IPS-NIHi7 (cell line): ENCODE measurements at regions not wholly inside any gene's neighbourhood (a gene's known extent, or its start where the extent isn't known, plus 50 kb on each side); places are given as distances from the start of the nearest gene placed in this dataset.
"Not testable (repeated sequence)": the region's sequence is repeated elsewhere in the genome, so short reads cannot be mapped to it uniquely, and the experiment has no call there.

Experiments used
- DNase-seq: peaks from one replicate; pipeline ENCODE4 v3.0.0; 2012; ENCODE audit warnings: mixed read lengths; ENCODE audit errors: extremely low spot score

DNA sequence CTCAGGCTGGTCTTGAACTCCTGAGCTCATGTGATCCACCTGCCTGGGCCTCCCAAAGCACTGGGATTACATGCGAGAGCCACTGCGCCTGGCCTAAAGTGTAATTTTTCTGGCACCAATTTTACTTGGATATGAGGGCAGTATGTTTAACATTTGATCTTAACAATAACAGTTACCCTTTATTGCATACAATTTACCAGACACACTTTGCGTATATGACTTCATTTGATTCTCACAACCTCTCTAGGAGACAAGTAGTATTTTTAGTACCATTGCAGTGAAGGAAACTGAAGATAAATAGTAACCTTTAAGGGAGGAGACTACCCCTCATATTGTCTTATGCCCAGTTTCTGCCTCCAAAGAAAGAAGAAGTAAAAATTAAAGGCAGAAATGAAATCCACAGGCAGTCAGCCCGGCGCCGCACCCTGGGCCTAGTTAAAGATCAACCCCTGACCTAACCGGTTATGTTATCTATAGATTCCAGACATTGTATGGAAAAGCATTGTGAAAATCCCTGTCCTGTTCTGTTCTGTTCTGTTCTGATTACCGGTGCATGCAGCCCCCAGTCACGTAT, 54.0 kb downstream of the CYP26A1 start:
- not testable (repeated sequence) for DNase-seq

DNA sequence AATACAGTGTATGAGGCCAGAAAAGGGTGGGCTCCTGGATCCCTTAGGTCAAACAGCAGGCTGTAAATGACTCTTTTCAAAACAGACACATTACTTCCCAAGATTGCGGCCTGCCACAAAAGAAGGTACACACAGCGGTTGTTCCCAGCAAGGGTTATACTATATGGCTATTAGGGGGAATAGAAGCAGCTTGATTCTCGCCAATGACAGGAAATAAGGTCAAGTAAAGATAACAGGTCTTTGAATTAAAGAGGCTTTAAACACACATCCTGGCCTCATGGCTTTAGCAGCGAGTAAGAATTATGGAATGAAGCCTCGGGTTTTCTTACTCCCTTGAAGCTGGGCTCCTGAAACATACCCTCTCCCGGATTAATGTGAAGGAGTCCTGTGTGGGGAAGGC, 58.3 kb downstream of the CYP26A1 start:
- DNase-seq, result no peak

DNA sequence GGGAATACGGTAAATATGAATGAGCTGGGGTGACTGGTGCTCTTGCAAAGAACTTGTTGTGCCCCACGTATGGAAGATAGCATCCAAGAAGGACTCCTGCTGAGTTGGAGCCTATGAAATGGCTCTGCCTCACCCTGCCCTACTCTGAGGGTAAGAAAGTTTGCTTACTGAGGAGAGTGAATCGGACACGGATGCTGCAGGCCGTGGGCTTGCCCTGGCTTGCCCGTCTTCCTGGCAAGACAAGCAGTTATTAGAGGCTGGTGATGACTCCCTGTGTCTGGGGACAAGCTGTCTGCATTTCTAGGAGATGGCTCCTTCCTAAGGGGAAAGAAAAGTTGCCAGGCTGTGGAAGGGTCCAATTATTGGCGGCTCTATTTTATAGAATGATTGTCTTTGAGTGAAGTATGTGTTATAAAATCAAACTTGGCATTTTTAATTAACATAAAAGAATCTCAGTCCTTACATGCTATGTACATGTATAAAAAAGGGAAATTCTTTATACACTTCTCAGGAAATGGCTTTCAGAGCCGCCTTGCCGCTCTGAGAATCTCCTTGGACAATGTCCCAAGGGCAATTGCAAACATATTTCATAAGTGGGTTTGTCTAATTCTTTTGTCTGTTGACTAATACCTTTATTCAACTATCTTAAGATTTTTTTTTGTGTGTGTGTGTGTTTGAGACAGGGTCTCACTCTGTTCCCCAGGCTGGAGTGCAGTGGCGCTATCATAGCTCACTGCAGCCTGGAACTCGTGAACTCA, 64.6 kb downstream of the CYP26A1 start:
- DNase-seq, result no peak

- DNase-seq, result no peak
These were observed 65.5 kb downstream of the CYP26A1 start for GRCh38 chr10:93139059-93139655.

- no peak for DNase-seq
These were observed 68.8 kb downstream of the CYP26A1 start for GRCh38 chr10:93142534-93142933.

DNA sequence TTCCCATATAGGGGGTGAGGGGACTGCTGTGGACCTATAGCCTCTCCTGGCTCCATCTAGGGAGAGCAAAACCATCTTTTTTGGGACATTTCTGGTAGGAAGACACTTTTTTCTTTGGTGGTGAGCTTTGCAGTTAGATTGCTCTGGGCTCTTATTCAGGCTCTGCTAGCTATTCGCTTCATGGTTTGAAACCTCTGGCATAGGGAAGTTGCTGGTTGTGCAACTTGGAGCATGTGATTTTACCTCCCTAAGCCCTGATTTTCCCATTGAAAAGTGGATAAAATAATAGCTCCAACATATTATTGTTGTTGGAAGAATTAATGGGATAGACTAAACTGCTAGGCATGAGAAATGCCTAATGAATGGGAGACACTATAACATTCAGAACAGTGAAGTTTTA, 69.6 kb downstream of the CYP26A1 start:
- no peak for DNase-seq

- no peak for DNase-seq
These were observed 72.6 kb downstream of the CYP26A1 start for GRCh38 chr10:93146336-93146735.

DNA sequence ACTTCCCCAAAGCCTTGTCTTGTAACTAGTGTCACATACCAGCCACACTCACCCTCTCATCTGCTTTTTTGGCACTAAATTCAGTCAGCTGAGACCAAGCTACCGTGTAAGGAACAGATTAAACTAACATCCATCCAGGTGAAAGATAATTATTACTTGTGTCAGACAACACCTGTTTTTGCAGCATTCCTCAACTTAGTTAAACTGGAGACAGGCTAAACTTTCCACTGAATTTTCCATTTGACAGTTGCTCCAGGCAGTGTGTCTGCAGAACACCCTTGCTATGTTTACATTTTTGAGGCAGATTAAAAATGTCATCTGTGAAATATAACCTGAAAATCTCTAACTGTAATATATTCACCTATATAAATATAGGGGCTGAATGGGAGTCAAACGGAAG, 73.6 kb downstream of the CYP26A1 start:
- DNase-seq, result no peak

- no peak for DNase-seq
These were observed 74.8 kb downstream of the CYP26A1 start for GRCh38 chr10:93148476-93148875.

DNA sequence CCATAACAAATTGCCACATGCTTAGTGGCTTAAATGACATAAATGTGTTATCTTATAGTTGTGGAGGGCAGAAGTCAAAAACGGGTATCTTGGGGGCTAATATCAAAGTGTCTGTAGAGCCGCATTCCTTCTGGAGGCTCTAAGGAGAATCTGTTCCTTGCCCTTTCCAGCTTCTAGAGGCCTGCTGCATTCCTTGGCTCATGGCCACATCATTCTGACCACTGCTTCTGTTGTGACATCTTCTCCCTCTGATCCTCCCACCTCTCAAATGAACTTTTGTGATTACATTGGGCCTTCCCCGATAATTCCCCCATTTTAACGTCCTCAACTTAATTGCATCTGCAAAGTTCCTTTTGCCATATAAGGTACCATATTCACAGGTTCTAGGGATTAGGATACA, 76.1 kb downstream of the CYP26A1 start:
- DNase-seq, result no peak

GRCh38 chr10:93150289-93150688, 76.6 kb downstream of the CYP26A1 start:
- DNase-seq, result no peak

GRCh38 chr10:93150990-93151547, 77.4 kb downstream of the CYP26A1 start:
- no peak for DNase-seq

DNA sequence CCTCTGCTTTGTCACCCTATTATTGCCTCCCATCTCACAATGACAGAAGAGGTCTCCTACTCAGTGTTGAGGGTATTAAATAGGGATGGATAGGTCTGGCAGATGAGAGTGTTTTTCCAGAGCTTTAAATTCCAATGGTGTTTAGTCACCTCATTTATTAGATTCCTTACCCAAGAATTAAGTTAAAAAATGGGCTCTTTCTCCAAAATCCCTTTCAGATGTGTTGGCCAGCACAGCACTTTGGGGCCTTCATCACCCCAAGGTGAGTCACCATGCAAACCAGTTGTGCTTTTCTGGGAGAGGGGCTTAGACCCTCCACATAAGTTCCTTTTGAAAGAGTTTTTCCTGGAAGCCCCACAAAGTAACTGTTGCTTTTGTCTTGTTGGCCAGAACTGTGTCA, 78.4 kb downstream of the CYP26A1 start:
- DNase-seq, result no peak

GRCh38 chr10:93154531-93154930, 80.8 kb downstream of the CYP26A1 start:
- no peak for DNase-seq

GRCh38 chr10:93160140-93160539, 86.4 kb downstream of the CYP26A1 start:
- DNase-seq, result no peak

- no peak for DNase-seq
These were observed 87.1 kb downstream of the CYP26A1 start for GRCh38 chr10:93160829-93161228.

DNA sequence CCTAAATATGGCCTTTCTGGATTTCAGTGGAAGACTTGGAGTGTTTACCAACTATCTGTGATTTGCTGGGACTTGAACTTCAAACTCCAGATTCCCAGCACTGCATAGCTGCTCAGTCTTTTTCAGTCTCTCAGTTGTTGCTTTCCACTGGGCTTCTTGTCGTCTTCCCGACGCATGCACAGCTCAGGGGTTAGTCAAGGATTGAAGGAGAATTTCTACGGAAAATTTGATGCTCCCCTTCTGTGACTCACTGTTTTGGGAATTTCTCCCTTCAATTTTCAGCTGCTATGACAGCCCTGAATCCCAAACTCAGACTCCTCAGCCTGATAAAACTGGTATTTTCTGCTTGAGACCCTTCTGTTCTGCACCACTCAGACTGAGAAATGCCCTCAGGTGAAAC, 91.7 kb downstream of the CYP26A1 start:
- no peak for DNase-seq

DNA sequence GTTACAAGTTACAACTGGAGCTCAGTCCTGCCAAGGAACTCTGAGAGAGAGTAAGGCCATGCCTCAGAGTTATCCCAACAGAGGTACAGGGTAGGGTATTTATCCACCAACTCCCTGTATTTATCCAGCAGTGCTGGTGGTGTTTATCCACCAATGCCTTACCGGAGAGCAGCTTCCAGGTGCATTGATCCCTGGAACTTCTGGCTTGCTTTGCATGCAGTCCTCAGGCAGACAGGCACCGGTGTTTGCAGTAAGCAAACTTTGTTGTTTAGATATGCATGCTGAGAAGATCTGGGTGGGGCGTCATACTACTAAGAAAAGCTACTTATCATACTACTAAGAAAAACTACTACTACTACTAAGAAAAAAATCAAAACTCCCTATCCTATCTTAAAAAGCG, 92.4 kb downstream of the CYP26A1 start:
- DNase-seq, result peak; percentile 37

DNA sequence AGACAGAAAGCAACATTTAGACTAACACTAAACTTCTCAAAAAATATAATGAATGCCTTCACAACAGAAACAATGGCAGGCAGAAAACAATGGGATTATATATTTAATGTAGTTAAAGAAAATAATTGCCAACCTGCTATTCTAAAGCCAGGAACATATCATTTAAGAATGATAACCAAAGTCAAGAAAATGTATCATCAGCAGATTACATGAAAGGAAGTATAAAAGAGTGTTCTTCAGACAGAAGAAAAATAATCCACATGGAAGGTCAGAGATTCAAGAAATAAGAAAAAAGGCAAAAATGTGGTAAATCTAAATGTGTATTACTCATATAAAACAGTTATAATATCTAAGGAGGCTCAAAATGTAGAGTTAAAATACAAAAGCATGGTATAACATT, 98.1 kb downstream of the CYP26A1 start:
- DNase-seq, result no peak

DNA sequence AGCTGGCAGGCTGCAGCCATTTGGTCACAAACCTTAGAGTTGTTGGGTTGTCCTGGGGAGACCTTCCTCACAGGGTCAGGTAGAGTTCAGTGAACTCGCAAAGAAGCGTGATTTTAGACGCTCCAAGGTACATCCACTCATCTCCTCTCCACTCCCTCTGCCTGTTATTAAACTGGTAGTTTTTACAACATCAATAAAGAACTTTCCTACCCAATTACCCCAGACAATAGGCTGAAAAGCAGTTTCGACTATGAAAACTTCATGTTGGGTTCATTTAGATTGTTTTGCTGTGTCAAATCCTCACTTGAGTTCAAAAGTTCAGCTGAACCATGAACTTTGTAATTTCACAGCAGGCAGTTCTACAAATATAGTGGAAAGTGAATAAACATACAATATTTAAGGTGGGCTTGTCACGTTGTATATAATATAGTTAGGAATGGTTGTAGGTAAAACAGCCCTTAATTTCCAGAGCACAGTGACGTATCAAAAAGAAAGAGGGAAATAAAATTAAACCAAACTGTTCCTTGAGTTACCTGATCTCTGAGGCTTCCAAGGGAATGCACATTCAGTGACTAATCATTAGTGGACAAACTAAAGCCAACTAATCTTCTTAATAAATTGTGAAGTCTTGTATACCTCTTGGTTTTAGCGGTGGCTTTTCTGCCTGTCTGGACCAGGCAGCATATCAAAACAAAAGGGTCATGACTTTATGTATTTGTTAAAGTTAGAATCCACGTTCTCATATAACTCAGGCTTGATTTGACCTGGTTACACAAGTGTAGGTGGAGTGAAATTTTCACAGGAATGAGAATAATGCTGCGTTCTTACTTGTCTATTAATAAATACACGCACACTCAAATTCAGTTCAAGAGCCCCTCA, 100.5 kb downstream of the CYP26A1 start:
- no peak for DNase-seq

DNA sequence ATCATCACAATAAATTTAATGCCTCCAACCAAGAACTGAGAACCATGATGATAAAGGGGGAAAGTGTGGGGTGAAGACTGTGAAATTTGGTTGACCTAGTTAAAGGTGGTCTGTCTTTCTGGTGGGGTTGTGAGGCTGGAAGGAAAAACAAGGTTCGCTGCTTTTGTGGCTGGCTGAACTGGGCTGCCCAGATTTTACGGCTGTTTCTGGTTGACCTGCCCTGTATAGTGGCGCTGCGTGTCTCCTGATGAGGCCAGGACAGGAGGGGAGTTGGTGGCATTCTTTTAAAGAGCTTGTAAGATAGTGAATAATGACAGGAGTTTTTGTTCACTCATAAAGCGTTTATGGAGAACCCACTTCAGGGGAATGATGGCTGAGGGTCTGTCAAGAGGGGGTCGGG, 101.8 kb downstream of the CYP26A1 start:
- no peak for DNase-seq

GRCh38 chr10:93177511-93177910, 103.8 kb downstream of the CYP26A1 start:
- no peak for DNase-seq
